Transverse colon (tissue), 4 donors: ENCODE measurements at regions not wholly inside any gene's neighbourhood (a gene's known extent, or its start where the extent isn't known, plus 50 kb on each side); places are given as distances from the start of the nearest gene placed in this dataset.

Source experiments
- POLR2AphosphoS5 ChIP-seq, 3 donors: sonication (generic); formaldehyde crosslinking; IDR thresholded peaks; one replicate each; pipeline ENCODE4 v1.6.1; 2016; ENCODE audit warnings: antibody characterized with exemption in 3 of 3
- TF ChIP-seq, protein P1 (sequence below), 5 experiments: fragments of 200-600 bp in 3 of 5; fragments of 450-650 bp in 2 of 5; sonication (generic) in 3 of 5; IDR thresholded peaks; 1 replicate in 2 of 5; 2 replicates in 3 of 5; pipeline ENCODE4 v1.5.1; 2016 to 2017; ENCODE audit warnings: antibody characterized with exemption in 5 of 5, inconsistent platforms in 3 of 5, mild to moderate bottlenecking in 2 of 5, moderate library complexity in 1 of 5

DNA sequence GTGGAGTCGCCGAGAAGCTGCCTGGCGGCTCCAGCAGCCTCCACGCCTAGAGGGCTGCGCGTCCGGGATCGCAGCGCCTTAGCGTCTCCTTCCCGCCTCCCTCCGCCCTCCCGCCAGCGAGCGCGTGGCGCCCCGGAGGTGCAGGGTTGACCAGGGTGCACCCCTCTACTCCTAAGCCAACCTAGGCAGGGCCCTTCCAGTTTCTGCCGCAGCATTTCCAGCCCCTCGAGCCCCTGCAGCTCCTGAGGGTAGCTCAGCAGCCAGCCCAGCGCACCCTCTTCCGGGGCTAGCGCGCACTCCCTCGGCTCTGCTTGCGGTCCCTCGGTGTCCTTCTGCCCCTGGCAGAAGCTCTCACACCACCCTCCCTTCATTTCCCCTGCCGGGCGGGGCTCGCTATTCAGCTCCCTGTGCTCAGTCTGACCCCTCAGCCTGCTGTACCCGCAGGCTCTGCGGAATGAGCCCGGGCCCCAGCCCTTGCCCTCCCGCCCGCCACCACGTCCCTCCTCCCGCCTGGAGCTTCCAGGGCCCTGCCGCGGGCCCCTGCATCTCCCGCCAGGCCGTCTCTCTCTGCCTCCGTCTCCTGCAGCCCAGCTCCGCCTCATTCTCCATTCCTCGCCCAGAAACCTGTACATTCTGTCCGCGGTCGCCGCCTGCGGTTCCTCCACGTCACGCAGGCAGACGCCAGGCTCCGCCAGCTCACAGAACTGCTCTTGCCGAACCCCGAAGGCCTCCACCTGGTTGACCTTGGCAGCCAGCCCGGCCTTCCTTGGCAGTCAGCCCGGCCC, 61.8 kb downstream of the SPATA31C2 start:
- TF ChIP-seq, protein P1, sequence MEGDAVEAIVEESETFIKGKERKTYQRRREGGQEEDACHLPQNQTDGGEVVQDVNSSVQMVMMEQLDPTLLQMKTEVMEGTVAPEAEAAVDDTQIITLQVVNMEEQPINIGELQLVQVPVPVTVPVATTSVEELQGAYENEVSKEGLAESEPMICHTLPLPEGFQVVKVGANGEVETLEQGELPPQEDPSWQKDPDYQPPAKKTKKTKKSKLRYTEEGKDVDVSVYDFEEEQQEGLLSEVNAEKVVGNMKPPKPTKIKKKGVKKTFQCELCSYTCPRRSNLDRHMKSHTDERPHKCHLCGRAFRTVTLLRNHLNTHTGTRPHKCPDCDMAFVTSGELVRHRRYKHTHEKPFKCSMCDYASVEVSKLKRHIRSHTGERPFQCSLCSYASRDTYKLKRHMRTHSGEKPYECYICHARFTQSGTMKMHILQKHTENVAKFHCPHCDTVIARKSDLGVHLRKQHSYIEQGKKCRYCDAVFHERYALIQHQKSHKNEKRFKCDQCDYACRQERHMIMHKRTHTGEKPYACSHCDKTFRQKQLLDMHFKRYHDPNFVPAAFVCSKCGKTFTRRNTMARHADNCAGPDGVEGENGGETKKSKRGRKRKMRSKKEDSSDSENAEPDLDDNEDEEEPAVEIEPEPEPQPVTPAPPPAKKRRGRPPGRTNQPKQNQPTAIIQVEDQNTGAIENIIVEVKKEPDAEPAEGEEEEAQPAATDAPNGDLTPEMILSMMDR (IDR thresholded peaks at IDR 0.05): peak in 4 of 5 experiments; percentile 24 to 44 (median 32)
- peak in 2 of 3 donors; percentile 64 to 71 for TF ChIP-seq POLR2AphosphoS5 (IDR thresholded peaks at IDR 0.05)
